HG03039 (cell line): ENCODE measurements at regions not wholly inside any gene's neighbourhood (a gene's known extent, or its start where the extent isn't known, plus 50 kb on each side); places are given as distances from the start of the nearest gene placed in this dataset.

Experiments
- ATAC-seq: cut with Tn5 transposase; IDR thresholded peaks from one replicate; pipeline ENCODE4 v1.9.1; 2021; ENCODE audit warnings: mild to moderate bottlenecking, moderate library complexity; ENCODE audit not compliant: unreplicated experiment

DNA sequence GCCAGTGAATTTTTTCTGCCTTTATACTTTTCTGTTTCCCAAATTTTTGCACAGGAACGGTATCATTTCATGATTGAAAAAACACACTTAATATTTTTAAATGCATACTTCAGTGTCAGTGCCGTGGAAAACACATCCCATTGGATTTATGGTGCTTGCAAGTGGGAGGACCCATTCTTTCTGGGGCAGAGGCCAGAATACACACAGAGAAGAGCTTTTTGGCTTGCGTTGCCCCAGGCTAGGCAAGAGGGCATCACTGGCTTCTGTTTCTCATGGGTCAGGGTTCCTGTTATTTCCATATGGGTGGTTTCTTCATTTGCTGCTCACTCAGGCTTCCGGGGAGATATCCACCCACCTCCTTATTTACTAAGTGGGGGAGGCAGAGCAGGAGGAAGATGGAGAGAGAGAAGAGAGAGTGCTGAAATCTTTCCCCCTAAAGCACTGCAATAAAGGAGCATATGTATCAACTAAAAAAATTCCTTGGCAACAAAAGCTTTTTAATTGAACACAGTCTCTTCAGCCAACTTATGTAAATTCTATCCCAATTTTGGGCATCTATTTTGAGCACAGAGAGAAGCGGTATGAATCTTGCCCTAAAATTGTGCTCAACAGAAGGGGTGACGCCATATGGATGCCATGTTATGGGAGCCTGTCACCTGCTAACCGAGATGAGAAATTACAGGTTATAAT, 66.0 kb upstream of the KIRREL3 start:
- ATAC-seq, result no peak

DNA sequence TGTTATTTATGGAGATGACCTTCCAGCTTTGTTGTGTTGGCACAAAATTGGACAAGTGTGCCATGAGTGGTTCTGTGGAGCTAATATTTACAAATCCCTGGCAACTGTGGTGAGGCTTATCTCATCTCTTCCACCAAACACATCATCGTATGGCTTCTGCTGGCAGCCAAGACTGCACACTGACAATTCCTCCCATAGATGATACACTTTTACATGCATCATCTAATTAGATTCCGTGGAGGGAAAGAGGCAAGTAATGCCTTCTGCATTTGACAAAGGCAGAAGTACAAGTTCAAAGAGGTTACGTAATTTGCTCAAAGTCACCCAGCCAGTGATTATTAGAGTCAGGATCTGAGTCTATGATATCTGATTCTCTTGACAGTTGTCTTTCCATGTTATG, 62.7 kb upstream of the KIRREL3 start:
- ATAC-seq, result no peak

DNA sequence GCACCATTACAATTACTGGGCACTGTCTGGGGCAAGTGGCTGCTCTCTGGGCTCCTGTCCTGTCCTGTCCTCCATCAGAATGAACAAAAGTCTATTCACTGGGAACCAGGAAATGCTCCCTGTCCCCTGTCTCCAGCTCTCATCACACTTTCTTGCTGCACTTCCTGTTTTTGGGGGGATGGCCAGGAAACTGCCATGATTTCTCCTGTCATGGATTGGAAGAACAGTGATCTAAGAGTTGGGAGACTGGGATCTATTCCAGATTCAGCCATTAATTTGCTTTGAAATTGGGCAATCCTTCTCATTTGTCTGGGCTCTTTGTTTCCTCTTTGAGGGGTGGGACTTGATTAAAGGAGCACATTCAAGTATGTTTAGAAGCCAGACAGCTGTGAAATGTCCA, 61.4 kb upstream of the KIRREL3 start:
- ATAC-seq, result no peak

DNA sequence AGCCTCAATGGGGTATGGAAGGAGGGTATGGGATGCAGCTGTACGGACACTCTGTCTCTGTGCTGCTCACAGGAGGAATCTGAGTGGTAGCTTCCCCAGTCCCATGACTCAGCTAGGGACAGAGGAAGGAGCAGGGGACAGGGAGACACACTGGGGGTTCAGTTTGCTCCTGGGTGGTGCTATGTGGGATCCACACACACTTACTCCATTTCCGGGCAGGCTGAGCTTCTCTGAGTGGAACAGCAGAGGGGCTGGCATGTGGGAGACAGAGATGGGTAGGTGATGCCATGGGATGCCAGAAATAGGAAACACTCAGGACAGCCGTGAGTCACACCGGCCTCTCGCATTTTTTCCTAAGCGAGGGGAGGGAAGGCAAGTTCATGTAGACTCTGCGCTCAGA, 59.2 kb upstream of the KIRREL3 start:
- ATAC-seq, result no peak

DNA sequence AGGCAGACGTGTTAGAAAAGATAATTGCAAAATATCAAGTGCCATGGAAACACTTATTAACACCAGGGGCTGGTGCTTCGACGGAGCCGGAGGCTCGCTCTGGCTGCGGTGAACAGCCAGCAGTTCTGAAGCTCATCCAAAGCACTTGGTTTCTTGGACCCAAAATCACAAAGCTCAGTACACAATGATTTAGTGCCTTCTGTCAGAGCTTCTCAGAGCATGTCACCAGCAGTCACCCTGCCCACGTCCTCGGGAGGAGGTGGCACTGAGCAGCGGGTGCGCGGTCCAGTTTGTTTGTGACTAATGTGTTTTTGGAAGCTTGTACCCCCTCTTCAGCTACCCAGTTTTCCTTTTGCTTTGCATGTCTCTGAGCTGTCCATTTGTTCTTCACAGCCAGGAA, 58.7 kb upstream of the KIRREL3 start:
- no peak for ATAC-seq

DNA sequence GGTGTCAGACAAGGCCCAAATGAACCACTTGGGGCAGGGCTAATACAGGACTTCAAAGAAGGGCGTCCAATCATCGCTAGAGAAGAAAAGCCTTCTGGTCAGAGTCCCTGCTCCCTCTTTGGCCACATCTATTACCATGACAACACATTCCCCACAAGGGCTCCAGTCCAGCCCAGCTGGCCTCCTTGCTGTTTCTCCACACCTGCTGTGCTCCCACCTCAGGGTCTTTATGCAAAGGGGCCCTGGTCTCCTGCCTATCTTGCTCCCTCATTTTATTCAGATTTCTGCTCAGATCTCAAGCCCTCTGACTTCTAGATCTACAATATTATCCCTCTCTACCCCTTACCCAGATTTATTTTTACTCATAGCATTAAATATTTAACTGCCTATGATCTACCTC, 58.0 kb upstream of the KIRREL3 start:
- ATAC-seq, result no peak

DNA sequence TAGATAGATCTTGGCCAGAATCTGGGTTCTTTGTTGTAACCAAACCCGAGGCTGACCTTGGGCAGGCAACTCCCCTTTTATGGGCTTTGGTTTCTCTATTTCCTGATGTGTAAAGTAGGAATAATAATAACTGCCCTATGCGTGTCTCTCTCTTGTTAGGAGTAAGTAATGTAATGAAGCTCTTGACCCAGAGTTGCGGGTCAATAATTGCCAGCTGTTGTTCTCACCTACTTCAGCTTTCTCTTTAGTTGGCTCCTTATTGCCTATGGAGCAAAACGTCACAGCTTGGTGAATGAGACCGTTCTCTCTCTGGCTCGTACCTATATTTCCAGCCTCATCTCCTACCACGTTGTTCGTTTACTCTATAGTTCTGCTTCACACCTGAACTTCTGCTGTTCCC, 56.6 kb upstream of the KIRREL3 start:
- ATAC-seq, result no peak

DNA sequence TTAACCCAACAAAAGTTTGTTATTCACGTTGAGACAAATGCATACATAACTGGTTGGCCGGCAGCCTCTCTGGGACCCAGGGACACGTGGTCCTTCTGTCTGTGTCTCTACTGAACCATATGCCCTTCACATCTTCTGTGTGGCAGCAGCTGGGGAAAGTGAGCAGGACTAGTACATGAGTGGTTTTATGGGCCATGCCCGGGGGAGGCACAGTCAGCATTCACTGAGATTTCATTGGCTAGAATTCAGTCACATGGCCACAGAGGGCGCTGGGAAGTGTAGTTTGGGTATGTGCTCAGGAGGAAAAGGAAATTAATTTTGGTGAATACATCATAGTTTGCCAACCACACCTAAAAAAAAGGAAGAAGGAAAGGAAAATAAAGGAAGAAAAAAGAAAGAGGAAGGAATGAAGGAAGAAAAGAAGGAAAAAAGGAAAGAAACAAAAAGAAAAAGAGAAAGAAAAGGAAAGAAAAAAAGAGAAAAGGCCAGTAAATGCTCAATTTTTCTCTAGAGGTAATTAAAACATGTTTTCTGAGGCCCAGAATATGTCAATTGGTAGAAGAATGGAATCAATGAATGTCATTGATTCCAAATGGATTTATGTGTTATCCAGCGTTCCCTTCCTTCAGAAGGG, 55.9 kb upstream of the KIRREL3 start:
- no peak for ATAC-seq

DNA sequence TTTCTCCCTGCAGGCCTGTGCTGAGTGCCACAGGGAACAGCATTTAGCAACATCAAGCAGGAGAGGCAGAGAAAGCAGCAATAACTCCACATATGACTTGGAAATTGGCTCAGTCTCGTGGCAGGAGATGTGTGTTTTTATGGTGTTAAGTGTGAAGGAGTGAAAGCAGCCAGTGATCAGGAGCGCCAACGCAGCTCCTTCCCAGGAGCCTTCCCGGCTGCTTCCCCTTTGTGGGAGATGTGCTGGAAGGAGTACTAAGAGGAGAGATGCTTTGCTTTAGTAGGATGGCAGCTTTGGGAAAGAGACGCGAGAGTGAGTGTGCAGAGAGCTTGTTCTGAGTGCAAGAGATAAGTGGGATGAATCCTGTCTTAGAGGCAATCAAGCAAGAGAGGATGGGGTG, 54.7 kb upstream of the KIRREL3 start:
- ATAC-seq, result no peak

DNA sequence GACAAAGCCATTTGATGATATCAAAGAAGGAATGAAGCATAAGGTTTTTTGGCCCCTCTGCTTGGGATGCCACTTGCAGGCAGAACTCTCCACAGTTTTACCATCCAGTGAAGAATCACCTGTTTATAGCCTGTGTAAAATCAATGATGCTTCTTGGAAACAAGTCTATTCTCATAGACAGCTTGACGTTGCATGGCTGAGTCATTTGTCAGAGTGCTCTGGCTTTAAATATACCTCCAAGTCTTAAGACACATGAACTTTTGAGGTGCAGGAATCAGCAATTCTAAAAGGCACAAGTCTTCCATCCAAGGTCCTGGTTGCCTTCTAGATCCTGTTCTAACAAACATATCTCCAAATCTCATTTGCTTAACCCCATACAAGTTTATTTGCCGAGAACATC, 53.6 kb upstream of the KIRREL3 start:
- ATAC-seq, result no peak

DNA sequence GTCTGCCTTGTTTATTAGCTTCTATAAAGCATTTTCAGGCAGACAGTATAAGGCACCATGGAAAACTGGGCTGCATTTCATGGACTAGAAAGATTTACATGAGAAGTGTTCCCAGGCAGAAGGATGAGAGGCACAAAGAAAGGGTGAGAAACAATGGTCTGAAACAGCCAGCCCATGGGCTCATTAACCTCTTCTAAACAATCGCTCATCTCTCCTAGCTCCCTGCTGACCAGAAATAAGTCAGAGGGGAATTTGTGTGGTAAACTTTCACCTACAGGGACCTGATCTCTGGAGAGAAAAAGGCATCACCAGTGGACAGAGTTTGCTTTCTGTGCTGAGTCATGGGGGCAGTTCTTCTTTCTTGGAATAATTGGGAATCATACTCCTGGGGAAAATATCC, 51.8 kb upstream of the KIRREL3 start:
- ATAC-seq, result no peak
